Fibroblast of lung (primary cell): ENCODE measurements at regions not wholly inside any gene's neighbourhood (a gene's known extent, or its start where the extent isn't known, plus 50 kb on each side); places are given as distances from the start of the nearest gene placed in this dataset.

Experiments
- DNase-seq, 2 donors: peaks; one replicate each; pipeline versions ENCODE4 v3.0.0 to v3.0.0-alpha.2; 2010; ENCODE audit warnings: low read depth in 2 of 2
- H2AFZ ChIP-seq: 2 replicates; pipeline ENCODE4 v1.5.1; 2012; ENCODE audit warnings: low read length, control low read depth, inconsistent platforms
- H3K27ac ChIP-seq: 2 replicates; pipeline ENCODE4 v1.5.1; 2011; ENCODE audit warnings: low read length, control low read depth; ENCODE audit not compliant: insufficient read depth
- H3K27me3 ChIP-seq: 2 replicates; pipeline ENCODE4 v1.5.1; 2011; ENCODE audit warnings: mild to moderate bottlenecking, low read length; ENCODE audit not compliant: control insufficient read depth, insufficient read depth
- H3K36me3 ChIP-seq: 2 replicates; pipeline ENCODE4 v1.5.1; 2011; ENCODE audit warnings: low read length; ENCODE audit not compliant: control insufficient read depth, insufficient read depth
- H3K4me1 ChIP-seq: 2 replicates; pipeline ENCODE4 v1.5.1; 2011; ENCODE audit warnings: low read length; ENCODE audit not compliant: control insufficient read depth, insufficient read depth; ENCODE audit errors: extremely low read depth
- H3K4me2 ChIP-seq: 2 replicates; pipeline ENCODE4 v1.5.1; 2011; ENCODE audit warnings: low read length, control low read depth; ENCODE audit not compliant: insufficient read depth; ENCODE audit errors: extremely low read depth
- H3K4me3 ChIP-seq, 4 experiments: fragments of 200-600 bp in 1 of 4; sonication (generic) in 1 of 4; replicated peaks in 1 of 4; 2 replicates each; pipeline ENCODE4 v1.5.1; 2011 to 2016; ENCODE audit warnings: low read length in 4 of 4, low read depth in 3 of 4, mild to moderate bottlenecking in 3 of 4, control low read depth in 2 of 4, inconsistent platforms in 1 of 4, mixed read lengths in 1 of 4; ENCODE audit not compliant: insufficient read depth in 1 of 4; ENCODE audit errors: control extremely low read depth in 1 of 4
- H3K79me2 ChIP-seq: 2 replicates; pipeline ENCODE4 v1.5.1; 2012; ENCODE audit warnings: mild to moderate bottlenecking, low read length, inconsistent platforms; ENCODE audit not compliant: control insufficient read depth, insufficient read depth
- H3K9ac ChIP-seq: 2 replicates; pipeline ENCODE4 v1.5.1; 2011; ENCODE audit warnings: mild to moderate bottlenecking, low read length, control low read depth; ENCODE audit not compliant: insufficient read depth
- H3K9me3 ChIP-seq: 2 replicates; pipeline ENCODE4 v1.5.1; 2012; ENCODE audit warnings: low read depth, low read length; ENCODE audit not compliant: control insufficient read depth, insufficient read depth
- H4K20me1 ChIP-seq: 2 replicates; pipeline ENCODE4 v1.5.1; 2011; ENCODE audit warnings: low read length; ENCODE audit not compliant: control insufficient read depth, insufficient read depth; ENCODE audit errors: extremely low read depth
- EZH2 ChIP-seq: IDR thresholded peaks from 2 replicates; pipeline ENCODE4 v1.5.1; 2012; ENCODE audit warnings: low read length, control low read depth, mild to moderate bottlenecking; ENCODE audit errors: missing control alignments
- TF ChIP-seq, protein P1 (sequence below), 2 donors: IDR thresholded peaks in 1 of 2; conservative IDR thresholded peaks in 1 of 2; 1 replicate in 1 of 2; 2 replicates in 1 of 2; pipeline ENCODE4 v1.5.1; 2011 to 2012; ENCODE audit warnings: low read length in 2 of 2, control low read depth in 1 of 2, inconsistent platforms in 1 of 2, low read depth in 1 of 2, mild to moderate bottlenecking in 1 of 2

DNA sequence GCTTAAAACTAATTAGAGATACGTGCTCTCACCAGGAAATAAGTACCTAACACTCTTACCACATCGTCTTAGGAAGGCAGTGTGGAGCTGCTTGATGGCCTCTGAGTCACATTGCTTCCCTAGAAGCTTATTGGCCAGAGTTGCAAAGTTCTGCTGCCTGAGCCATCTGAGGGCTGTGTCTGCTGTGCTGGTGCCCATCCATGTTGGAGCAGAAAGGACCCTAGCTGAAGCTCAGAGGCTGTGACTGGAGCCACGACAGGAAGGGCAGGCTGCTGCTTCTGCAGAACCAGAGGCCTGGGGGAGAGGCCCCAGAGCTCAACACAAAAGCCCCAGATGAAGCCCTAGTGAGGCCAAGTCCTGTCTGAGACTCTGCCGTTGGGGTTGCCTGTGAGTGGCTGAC, 64.8 kb upstream of the IGFBP3 start:
- H3K4me1 ChIP-seq: no peaks in the 10 kb centered on the region
- H4K20me1 ChIP-seq: no peaks in the 10 kb centered on the region
- H3K9ac ChIP-seq: no peak overlapping the region
- H2AFZ ChIP-seq: no peak overlapping the region
- H3K27ac ChIP-seq: no peak overlapping the region
- DNase-seq: peak; percentile 46 to 76
- H3K36me3 ChIP-seq: no peaks in the 10 kb centered on the region
- no peak overlapping the region for H3K4me2 ChIP-seq
- no peak overlapping the region for H3K4me3 ChIP-seq
- no peaks in the 10 kb centered on the region for H3K9me3 ChIP-seq
- H3K27me3 ChIP-seq: no peaks in the 10 kb centered on the region
- H3K79me2 ChIP-seq: no peaks in the 10 kb centered on the region
- TF ChIP-seq EZH2: no peak
- TF ChIP-seq, protein P1, sequence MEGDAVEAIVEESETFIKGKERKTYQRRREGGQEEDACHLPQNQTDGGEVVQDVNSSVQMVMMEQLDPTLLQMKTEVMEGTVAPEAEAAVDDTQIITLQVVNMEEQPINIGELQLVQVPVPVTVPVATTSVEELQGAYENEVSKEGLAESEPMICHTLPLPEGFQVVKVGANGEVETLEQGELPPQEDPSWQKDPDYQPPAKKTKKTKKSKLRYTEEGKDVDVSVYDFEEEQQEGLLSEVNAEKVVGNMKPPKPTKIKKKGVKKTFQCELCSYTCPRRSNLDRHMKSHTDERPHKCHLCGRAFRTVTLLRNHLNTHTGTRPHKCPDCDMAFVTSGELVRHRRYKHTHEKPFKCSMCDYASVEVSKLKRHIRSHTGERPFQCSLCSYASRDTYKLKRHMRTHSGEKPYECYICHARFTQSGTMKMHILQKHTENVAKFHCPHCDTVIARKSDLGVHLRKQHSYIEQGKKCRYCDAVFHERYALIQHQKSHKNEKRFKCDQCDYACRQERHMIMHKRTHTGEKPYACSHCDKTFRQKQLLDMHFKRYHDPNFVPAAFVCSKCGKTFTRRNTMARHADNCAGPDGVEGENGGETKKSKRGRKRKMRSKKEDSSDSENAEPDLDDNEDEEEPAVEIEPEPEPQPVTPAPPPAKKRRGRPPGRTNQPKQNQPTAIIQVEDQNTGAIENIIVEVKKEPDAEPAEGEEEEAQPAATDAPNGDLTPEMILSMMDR (conservative IDR thresholded peaks at IDR 0.05 in 1 of 2, IDR thresholded peaks at IDR 0.05 in 1 of 2; ENCODE audit: low read depth in 1 of 2, low read length in 2 of 2): no peak

DNA sequence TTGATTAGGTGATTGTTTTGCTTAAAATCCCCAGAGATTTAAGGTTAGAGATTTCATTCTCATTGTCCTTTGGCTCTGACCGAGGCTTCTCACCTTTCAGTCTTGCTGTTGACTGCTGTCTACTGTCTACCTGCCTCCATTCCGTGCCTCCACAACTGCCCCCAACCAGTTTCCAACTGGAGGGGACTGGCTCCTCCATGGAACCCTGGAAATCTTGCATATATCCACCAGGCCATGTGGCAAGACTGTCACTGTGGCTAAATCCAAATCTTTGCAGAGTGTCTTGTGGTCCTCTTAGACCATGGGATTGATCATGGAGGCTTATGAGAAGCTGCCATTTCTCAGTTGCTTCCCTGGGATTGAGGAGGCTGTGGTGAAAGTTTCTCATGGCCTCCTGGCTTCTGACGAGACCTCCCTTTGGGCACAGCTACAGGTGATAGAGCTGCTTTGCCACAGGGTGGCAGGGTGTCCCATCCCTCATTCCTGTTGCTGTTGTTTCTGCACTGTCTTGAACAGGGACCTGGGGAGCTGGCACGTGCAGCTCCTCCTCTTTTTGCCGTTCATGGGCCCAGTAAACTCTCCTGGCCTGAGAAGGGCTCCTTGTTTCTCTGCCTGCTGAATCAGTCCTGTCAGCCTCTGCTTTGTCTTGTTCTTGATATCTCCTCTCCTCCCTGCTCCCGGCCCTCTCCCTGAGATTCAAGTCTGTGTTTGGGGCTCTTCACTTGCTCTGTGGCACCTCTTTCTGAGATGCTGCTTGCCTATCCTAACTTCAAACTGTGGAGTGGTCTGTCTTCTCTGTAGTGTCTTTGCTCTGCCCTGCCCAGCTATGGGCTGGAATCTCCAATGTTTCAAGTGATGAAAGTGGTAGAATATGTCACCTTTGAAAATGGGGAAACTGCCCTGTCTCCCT, 63.6 kb upstream of the IGFBP3 start:
- H3K27ac ChIP-seq: no peak overlapping the region
- no peak overlapping the region for H3K9ac ChIP-seq
- no peaks in the 10 kb centered on the region for H3K79me2 ChIP-seq
- no peaks in the 10 kb centered on the region for H3K27me3 ChIP-seq
- peaks cover 5% of the 10 kb centered on the region for H3K4me1 ChIP-seq
- H2AFZ ChIP-seq: no peak overlapping the region
- no peak for DNase-seq
- TF ChIP-seq EZH2: no peak
- TF ChIP-seq, protein P1 (conservative IDR thresholded peaks at IDR 0.05 in 1 of 2, IDR thresholded peaks at IDR 0.05 in 1 of 2; ENCODE audit: low read depth in 1 of 2, low read length in 2 of 2): no peak
- no peak overlapping the region for H3K4me2 ChIP-seq
- no peaks in the 10 kb centered on the region for H3K36me3 ChIP-seq
- no peaks in the 10 kb centered on the region for H3K9me3 ChIP-seq
- H4K20me1 ChIP-seq: no peaks in the 10 kb centered on the region
- H3K4me3 ChIP-seq: no peak overlapping the region

DNA sequence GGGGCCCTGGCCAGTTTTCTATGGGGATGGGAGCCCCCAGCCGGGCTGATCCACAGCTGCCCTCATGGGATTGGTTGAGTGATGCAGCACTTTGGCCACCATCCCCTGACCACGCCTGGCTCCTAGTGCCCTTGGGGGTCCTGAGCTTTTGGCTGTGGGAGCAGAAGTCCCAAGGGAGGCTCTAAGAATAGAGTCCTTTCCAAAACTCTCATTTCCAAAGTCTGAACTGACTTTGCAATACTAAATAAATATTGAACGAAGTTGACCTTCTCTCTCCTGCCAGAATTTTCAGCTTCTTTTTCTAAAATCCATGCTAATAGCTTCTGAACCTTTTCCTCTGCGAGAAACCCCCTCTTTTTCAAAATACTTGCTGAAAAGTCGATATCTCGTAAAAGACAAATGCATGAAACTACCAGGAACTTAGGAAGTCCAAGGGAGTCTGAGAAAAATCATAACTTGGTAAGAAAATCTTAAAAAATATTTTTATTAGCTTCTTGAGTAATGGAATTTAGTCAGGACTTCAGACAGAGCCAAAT, 62.7 kb upstream of the IGFBP3 start:
- Histone ChIP-seq H3K36me3 (no peaks in the 10 kb centered on the region), H4K20me1 (no peaks in the 10 kb centered on the region), H3K79me2 (no peaks in the 10 kb centered on the region), H3K4me2 (no peak overlapping the region), H3K4me3 (no peak overlapping the region), H2AFZ (no peak overlapping the region), H3K9ac (no peak overlapping the region), H3K4me1 (peaks cover 12% of the 10 kb centered on the region), H3K27me3 (no peaks in the 10 kb centered on the region), H3K27ac (no peak overlapping the region), H3K9me3 (no peaks in the 10 kb centered on the region)
- no peak for DNase-seq
- no peak for TF ChIP-seq EZH2
- TF ChIP-seq, protein P1 (conservative IDR thresholded peaks at IDR 0.05 in 1 of 2, IDR thresholded peaks at IDR 0.05 in 1 of 2; ENCODE audit: low read depth in 1 of 2, low read length in 2 of 2): no peak
